ENCODE measurements at regions not wholly inside any gene's neighbourhood (a gene's known extent, or its start where the extent isn't known, plus 50 kb on each side); places are given as distances from the start of the nearest gene placed in this dataset.

GRCh38 chr4:165613581-165613980, 234.8 kb downstream of the CPE start:
- H3K4me1 ChIP-seq (ENCODE audit: insufficient read depth, poor library complexity, severe bottlenecking): no peaks in the 10 kb centered on the region
- no peak for TF ChIP-seq CTCF (IDR thresholded peaks at IDR 0.05; ENCODE audit: poor library complexity, severe bottlenecking)
- ATAC-seq (ENCODE audit: low read depth): no peak
- no peaks in the 10 kb centered on the region for H3K27me3 ChIP-seq (ENCODE audit: insufficient read depth, poor library complexity, severe bottlenecking)
- no peak overlapping the region for H3K27ac ChIP-seq (ENCODE audit: poor library complexity, severe bottlenecking)
- H3K36me3 ChIP-seq (ENCODE audit: low read depth): no peaks in the 10 kb centered on the region
- H3K9me3 ChIP-seq (ENCODE audit: severe bottlenecking): no peaks in the 10 kb centered on the region
- no peak overlapping the region for H3K4me3 ChIP-seq (ENCODE audit: severe bottlenecking)
- DNase-seq (ENCODE audit: low spot score): no peak

GRCh38 chr4:165620913-165621312, 242.1 kb downstream of the CPE start:
- Histone ChIP-seq H3K27me3 (ENCODE audit: insufficient read depth, poor library complexity, severe bottlenecking) (no peaks in the 10 kb centered on the region), H3K36me3 (ENCODE audit: low read depth) (no peaks in the 10 kb centered on the region), H3K27ac (ENCODE audit: poor library complexity, severe bottlenecking) (no peak overlapping the region), H3K4me3 (ENCODE audit: severe bottlenecking) (no peak overlapping the region), H3K4me1 (ENCODE audit: insufficient read depth, poor library complexity, severe bottlenecking) (peaks cover 23% of the 10 kb centered on the region), H3K9me3 (ENCODE audit: severe bottlenecking) (no peaks in the 10 kb centered on the region)
- DNase-seq (ENCODE audit: low spot score) (no peak), ATAC-seq (ENCODE audit: low read depth) (no peak)
- TF ChIP-seq CTCF (IDR thresholded peaks at IDR 0.05; ENCODE audit: poor library complexity, severe bottlenecking): no peak

GRCh38 chr4:165621983-165622382, 243.2 kb downstream of the CPE start:
- DNase-seq (ENCODE audit: low spot score) (no peak), ATAC-seq (ENCODE audit: low read depth) (peak; percentile 33; the same call in 1 of the 3 replicates)
- Histone ChIP-seq H3K4me1 (ENCODE audit: insufficient read depth, poor library complexity, severe bottlenecking) (peaks cover 23% of the 10 kb centered on the region), H3K9me3 (ENCODE audit: severe bottlenecking) (no peaks in the 10 kb centered on the region), H3K27ac (ENCODE audit: poor library complexity, severe bottlenecking) (peak overlapping the region; percentile 20), H3K27me3 (ENCODE audit: insufficient read depth, poor library complexity, severe bottlenecking) (no peaks in the 10 kb centered on the region), H3K36me3 (ENCODE audit: low read depth) (no peaks in the 10 kb centered on the region), H3K4me3 (ENCODE audit: severe bottlenecking) (no peak overlapping the region)
- no peak for TF ChIP-seq CTCF (IDR thresholded peaks at IDR 0.05; ENCODE audit: poor library complexity, severe bottlenecking)

- Histone ChIP-seq H3K4me1 (ENCODE audit: insufficient read depth, poor library complexity, severe bottlenecking) (peaks cover 23% of the 10 kb centered on the region), H3K27me3 (ENCODE audit: insufficient read depth, poor library complexity, severe bottlenecking) (no peaks in the 10 kb centered on the region), H3K27ac (ENCODE audit: poor library complexity, severe bottlenecking) (peak overlapping the region; percentile 43), H3K4me3 (ENCODE audit: severe bottlenecking) (no peak overlapping the region), H3K36me3 (ENCODE audit: low read depth) (no peaks in the 10 kb centered on the region), H3K9me3 (ENCODE audit: severe bottlenecking) (no peaks in the 10 kb centered on the region)
- no peak for ATAC-seq (ENCODE audit: low read depth)
- no peak for TF ChIP-seq CTCF (IDR thresholded peaks at IDR 0.05; ENCODE audit: poor library complexity, severe bottlenecking)
- DNase-seq (ENCODE audit: low spot score): no peak
Measured at GRCh38 chr4:165625281-165625680, 246.5 kb downstream of the CPE start.

- Histone ChIP-seq H3K27me3 (ENCODE audit: insufficient read depth, poor library complexity, severe bottlenecking) (no peaks in the 10 kb centered on the region), H3K36me3 (ENCODE audit: low read depth) (no peaks in the 10 kb centered on the region), H3K4me3 (ENCODE audit: severe bottlenecking) (no peak overlapping the region), H3K9me3 (ENCODE audit: severe bottlenecking) (no peaks in the 10 kb centered on the region), H3K4me1 (ENCODE audit: insufficient read depth, poor library complexity, severe bottlenecking) (peaks cover 23% of the 10 kb centered on the region), H3K27ac (ENCODE audit: poor library complexity, severe bottlenecking) (no peak overlapping the region)
- no peak for TF ChIP-seq CTCF (IDR thresholded peaks at IDR 0.05; ENCODE audit: poor library complexity, severe bottlenecking)
- no peak for DNase-seq (ENCODE audit: low spot score)
- ATAC-seq (ENCODE audit: low read depth): no peak
Measured at GRCh38 chr4:165626316-165626715, 246.7 kb upstream of the TLL1 start.

Measured in RWPE2 (cell line).